Left kidney (tissue), 1 donor: ENCODE measurements at regions not wholly inside any gene's neighbourhood (a gene's known extent, or its start where the extent isn't known, plus 50 kb on each side); places are given as distances from the start of the nearest gene placed in this dataset.

Experiments used
- DNase-seq: peaks from one replicate; pipeline ENCODE4 v3.0.0-alpha.2; 2013

- no peak for DNase-seq
These were observed 50.9 kb upstream of the PPFIA2 start for GRCh38 chr12:81809829-81810595.

GRCh38 chr12:81809113-81809777 is 50.1 kb upstream of the PPFIA2 start:
- DNase-seq = no peak
